IPS-18c (cell line): ENCODE measurements at regions not wholly inside any gene's neighbourhood (a gene's known extent, or its start where the extent isn't known, plus 50 kb on each side); places are given as distances from the start of the nearest gene placed in this dataset.

Experiments used
- H3K4me3 ChIP-seq: 2 replicates; pipeline ENCODE4 v1.7.0; 2013; ENCODE audit warnings: low read depth, mild to moderate bottlenecking, low read length, moderate library complexity; ENCODE audit not compliant: insufficient read depth
- H3K9me3 ChIP-seq: one replicate; pipeline ENCODE4 v1.6.1; 2013; ENCODE audit warnings: mild to moderate bottlenecking, low read length, moderate library complexity; ENCODE audit not compliant: control insufficient read depth, insufficient read depth

DNA sequence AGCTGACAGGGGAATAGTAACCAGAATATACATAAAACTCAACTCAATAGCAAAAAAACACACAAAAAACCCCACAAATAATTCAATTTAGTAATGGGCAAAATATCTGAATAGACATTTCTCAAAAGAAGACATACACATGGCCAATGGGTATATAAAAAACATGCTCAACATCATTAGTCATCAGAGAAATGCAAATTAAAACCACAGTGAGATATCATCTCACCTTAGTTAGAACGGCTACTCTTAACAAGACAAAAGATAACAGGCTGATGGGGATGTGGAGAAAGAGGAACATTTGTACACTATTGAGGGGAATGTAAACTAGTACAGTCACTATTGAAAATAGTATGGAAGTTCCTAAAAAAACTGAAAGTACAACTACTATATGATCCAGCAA, 678.6 kb downstream of the MECOM start:
- H3K9me3 ChIP-seq: no peaks in the 10 kb centered on the region
- H3K4me3 ChIP-seq: no peak overlapping the region

DNA sequence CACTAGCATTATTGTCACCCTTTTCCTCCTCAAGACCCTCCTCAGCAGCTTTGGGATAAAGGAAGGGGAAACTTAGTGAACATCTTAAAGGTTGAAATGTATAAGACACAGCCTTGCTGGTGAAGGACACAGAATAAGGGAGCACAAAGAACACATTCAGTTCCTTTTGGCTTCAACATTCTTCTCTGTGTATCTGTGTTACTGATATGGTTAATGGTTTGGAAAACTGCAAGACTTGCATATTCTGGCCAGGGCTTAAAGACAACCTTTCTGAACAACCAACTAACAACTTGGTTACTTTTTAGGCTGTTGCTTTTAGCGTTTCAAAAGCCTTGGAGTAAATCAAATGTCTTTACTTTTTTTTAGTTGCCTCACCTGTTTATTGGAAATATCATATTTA, 680.5 kb downstream of the MECOM start:
- H3K9me3 ChIP-seq: no peaks in the 10 kb centered on the region
- H3K4me3 ChIP-seq: no peak overlapping the region

DNA sequence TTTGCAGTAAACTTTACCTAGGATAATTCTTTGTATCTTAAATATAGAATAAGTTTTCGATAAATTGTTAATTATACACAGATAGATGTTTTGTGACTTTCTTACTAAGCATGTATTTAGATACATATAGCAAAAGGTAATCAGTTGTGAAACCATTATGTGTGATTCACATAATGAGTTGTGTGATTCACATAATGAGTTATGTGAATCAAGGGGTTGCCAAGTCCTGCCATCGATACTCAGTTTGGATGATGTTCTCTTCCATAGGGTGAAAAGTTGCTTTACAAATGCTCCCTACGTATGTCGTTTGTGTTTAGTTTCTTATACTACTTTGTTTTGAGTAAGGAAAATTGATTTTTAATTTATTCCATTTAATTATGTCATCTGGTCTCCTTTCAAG, 682.1 kb downstream of the MECOM start:
- no peak overlapping the region for H3K4me3 ChIP-seq

DNA sequence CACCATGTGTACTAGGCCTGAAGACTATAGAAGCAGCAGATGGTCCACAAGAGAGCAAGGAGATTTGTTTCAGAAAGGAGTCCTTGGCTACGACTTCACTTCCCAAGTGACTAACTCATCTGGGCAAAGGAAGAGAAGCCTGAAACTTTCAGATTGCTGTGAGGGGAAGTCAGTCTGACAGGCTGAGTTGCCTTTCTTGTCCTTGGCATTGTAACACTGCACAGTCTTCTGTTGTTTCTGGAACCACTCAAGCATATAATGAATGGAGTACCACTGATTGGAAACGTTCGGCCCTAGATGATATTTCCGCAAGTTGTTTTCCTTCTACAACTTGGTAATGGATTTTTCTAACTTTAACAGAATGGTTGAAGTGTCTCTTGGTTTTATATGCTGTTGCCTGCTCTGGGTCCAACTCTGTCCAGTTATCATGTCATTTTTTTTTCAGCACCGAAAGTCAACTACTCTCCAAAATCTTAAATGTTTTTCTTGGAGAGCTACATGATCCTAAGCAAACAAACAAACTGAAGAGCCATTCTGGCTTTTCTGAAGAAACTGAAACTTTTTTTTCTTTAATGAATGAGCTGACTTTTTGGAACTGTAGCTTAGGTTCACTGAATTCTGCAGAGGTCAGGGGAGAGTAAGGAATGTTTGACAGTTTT, 685.7 kb downstream of the MECOM start:
- Histone ChIP-seq H3K9me3 (no peaks in the 10 kb centered on the region), H3K4me3 (no peak overlapping the region)

More for the DNA sequence above, 682.1 kb downstream of the MECOM start:
- no peaks in the 10 kb centered on the region for H3K9me3 ChIP-seq

DNA sequence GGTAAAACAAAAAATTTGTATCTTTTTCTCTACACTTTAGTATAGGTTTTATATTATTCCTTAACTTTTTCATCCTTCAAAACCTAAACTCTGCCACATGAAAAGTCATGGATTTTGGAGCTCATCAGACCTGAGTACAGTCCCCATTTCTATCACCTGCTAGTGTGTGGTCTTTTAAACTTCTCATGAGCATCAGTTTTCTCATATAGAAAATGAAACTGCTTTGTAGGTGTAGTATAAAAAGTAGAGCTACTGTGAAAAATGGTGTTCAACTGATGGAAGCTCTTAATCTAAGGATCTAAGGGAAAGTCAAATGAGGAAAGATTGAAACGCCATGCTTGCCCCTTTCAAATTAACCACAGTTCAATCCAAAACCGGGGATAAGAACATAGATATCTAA, 686.5 kb downstream of the MECOM start:
- Histone ChIP-seq H3K4me3 (no peak overlapping the region), H3K9me3 (no peaks in the 10 kb centered on the region)

DNA sequence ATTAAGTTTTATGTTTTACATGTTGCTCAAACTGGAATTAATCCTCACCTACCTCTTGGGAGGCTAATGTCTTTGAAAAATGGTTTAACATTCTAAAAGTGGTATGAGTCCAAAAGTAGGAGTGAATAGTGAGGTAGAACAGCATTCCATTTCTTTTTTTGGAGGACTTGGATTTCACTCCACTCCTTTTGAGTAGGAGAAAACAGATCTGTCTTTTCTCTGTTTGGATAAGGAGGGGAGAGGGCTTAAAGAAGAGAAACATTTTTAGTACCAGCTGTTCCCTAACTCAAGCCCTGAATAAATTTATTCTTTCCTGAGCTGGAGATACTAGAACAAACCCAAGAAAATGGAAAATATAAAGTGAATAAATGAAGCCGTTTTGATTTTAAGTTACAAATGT, 687.9 kb downstream of the MECOM start:
- H3K4me3 ChIP-seq: no peak overlapping the region
- H3K9me3 ChIP-seq: no peaks in the 10 kb centered on the region

DNA sequence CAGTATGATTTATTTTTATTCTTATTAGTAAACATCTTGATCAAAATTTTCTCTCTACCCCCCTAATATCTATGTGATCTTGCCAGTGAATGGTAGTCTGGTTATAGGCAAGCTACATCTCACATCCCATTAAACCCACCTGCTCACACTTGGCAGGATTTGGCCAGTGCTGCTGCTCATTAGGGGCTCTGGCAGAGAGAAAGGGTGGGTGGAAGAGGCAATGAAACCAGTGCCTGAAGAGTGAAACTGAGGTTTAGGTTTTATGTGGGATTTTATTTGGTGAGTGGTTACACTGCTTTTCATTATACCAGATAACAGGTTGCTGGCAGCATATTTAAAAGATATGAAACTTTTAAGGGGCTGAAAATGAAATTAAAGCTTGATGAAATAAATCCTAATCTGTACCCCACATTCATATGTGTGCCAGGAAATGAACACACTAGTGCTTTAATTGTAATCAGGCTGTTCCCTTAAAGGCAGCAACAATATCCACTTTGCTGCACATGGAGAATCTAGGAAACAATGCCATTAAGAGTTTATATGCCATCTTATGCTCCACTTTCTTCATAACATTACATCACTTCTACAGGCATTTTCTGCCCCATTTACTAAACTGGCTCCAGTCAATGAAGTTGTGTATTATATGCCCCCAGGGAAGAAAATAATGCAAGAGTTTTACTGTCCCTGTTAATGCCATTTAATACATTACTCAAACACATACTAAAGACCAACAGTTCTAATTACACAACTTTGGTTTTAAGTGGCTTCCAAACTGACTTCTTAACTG, 688.7 kb downstream of the MECOM start:
- H3K4me3 ChIP-seq: no peak overlapping the region
- H3K9me3 ChIP-seq: no peaks in the 10 kb centered on the region

DNA sequence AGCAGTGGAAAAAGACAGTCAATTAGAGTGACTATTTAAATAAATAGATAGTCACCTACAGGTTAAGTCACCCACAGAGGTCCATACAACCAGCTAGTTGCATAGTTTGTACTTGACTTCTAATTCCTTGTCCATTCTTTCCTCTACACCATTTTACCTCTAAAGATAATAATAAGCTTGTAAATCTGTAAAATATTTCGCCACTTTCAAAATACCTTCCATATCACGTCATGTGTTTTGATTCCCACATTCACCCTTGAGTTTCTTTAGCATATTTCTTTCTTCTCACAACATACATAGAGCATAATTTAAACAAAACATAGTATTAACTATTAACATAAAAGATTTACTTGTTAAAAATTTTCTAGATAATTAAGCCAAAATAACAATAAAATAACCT, 689.6 kb downstream of the MECOM start:
- H3K4me3 ChIP-seq: no peak overlapping the region
- H3K9me3 ChIP-seq: no peaks in the 10 kb centered on the region

DNA sequence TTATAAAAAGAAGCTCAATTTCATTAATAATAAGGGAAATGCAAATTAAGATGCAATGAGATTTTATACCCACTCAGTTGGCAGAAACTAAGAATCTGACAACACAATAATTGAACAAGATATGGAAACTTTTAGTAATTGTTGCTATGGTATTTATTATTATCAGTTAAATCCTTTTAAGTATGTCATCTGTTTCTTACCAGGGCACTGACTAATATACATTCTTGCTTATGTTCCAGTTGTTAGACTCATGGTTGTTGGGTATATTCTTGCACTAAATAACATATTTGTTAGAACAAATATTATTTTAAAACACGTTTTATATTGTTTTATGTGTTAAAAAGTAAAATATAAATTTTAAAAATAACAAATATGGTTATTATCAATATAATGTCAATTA, 690.3 kb downstream of the MECOM start:
- Histone ChIP-seq H3K4me3 (no peak overlapping the region), H3K9me3 (no peaks in the 10 kb centered on the region)

DNA sequence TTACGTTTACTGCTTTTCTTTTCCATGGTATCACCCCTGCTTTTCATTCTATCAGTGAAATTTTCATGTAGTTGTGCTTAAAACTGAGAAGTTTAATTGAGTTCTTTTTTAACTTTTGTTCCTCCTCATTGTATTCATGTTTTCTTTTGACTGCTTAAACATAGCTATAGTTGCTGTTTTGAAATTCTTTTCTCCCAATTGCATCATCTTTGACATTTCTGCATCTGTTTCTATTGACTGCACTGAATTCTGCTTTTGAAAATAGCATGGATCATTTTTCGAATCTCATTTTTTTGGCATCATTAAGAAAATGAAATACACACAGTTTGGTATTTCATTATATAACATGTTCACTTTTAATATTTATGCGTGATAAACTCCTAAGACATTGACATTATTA, 694.9 kb downstream of the MECOM start:
- H3K4me3 ChIP-seq: no peak overlapping the region
- no peaks in the 10 kb centered on the region for H3K9me3 ChIP-seq

DNA sequence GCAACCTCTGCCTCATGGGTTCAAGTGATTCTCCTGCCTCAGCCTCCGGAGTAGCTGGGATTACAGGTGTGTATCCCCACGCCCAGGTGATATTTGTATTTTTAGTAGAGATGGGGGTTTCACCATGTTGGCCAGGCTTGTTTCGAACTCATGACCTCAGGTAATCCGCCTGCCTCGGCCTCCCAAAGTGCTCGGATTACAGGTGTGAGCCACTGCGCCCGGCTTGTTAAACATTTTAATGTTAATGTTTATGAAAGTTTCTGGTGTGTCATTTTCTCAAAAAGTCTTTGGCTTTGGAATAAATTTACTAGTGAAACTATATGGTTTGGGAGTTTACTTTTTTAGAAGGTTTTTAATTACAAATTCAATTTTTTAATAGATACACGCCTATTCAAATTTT, 698.8 kb downstream of the MECOM start:
- Histone ChIP-seq H3K9me3 (no peaks in the 10 kb centered on the region), H3K4me3 (no peak overlapping the region)

DNA sequence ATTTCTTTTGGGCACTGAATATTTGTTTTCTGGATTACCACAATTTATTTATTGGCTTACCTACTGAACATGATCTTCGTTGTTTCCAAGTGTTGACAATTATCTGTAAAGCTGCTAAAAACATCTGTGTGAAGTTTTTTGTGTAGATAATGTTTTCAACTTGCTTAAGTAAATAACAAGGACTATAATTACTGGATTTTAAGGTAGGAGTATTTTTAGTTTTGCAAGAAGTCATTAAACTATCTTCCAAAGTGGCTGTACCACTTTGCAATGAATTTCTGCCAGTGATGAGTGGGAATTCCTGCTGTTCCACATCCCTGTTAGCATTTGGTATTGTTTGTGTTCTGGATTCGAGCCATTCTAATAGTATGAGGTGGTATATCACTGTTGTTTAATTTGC, 702.2 kb downstream of the MECOM start:
- no peaks in the 10 kb centered on the region for H3K9me3 ChIP-seq

DNA sequence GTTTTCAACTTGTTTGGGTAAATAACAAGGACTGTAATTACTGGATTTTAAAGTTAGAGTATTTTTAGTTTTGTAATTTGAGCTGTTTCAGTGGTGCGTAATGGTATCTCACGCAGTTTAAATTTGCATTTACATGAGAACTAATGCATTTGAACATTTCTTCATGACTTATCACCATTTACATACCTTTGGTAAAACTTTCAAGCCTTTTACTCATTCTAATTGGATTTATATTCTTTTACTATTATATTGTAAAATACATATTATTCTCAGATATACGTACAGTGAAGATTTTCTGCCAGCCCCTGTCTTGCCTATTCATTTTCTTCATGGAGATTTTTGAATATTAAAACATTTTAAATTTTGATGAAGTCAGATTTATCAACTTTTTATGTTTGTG, 703.8 kb downstream of the MECOM start:
- no peak overlapping the region for H3K4me3 ChIP-seq
- no peaks in the 10 kb centered on the region for H3K9me3 ChIP-seq

More for the DNA sequence above, 702.2 kb downstream of the MECOM start:
- no peak overlapping the region for H3K4me3 ChIP-seq

DNA sequence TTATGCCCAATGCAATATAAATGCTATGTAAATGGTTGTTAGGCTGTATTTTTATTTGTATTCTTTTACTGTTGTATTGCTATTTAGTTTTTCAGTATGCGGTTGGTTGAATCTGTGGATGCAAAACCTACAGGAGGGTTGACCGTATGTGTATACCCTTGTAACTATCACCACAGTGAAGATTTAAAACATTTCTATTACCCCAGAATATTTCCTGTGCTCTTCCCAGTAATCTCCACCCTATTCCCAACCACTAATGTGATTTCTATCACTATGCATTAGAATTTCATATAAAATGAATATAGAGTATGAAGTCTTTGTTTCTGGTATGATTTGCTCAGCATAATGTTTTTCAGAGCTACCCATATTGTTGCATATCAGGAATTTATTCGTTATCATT, 705.0 kb downstream of the MECOM start:
- no peaks in the 10 kb centered on the region for H3K9me3 ChIP-seq
- no peak overlapping the region for H3K4me3 ChIP-seq

DNA sequence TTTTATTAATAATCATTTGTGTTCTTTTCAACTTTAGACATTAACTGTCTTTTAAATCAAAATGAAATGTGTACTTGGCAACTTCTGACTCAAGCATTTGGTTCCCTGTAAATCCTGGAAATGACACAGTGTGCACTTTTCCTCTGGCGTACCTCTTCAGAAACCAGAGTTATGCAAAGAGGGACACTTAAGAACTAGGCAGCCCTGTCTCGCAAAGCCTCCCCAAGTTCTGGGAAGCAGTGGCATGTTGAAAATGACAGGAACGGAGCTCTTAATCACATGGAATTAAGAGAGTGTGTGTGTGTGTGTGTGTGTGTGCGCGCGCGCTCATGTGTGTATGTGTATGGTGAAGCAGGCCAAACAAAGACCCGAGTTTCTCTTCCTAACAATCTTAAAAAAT, 707.4 kb downstream of the MECOM start:
- H3K9me3 ChIP-seq: no peaks in the 10 kb centered on the region

DNA sequence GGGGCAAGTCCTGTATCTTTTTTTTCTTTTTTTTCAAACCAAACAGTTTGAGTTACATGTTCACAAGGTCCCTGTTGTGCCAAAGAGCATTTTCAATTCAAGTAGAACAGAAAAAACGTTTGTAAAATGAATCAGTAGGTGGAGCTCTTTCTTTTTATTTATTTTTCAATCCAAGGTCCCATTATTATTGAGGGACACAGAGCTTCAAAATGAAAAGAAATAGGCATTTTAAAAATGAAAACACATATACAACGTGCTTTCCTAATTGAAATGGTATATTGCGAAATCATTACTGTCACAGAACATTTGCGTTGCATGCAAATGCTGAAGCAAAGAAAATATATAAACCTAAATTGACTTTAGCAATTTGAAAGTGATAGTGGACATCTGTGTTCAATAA, 711.0 kb downstream of the MECOM start:
- no peaks in the 10 kb centered on the region for H3K9me3 ChIP-seq
- no peak overlapping the region for H3K4me3 ChIP-seq

More for the DNA sequence above, 707.4 kb downstream of the MECOM start:
- H3K4me3 ChIP-seq: no peak overlapping the region

DNA sequence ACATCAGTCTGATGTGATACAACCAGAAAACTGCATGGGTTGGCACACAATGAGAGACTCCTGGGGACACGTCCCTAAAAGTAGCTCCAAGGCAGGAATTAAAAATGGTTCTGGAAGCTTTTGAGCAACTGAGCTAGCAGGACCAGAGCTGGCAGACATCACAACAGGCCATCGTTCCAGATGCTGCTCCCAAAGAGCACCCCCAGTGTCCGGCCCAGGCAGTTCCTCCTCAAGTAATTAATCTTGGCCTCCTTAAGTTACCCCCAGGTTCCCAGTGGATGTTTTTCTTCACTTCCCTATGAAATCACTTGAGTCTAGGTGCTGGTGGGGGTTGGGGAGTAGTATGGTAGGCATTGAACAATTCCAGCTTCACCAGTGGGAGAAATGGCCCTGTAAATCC, 711.6 kb downstream of the MECOM start:
- H3K4me3 ChIP-seq: no peak overlapping the region
- no peaks in the 10 kb centered on the region for H3K9me3 ChIP-seq

DNA sequence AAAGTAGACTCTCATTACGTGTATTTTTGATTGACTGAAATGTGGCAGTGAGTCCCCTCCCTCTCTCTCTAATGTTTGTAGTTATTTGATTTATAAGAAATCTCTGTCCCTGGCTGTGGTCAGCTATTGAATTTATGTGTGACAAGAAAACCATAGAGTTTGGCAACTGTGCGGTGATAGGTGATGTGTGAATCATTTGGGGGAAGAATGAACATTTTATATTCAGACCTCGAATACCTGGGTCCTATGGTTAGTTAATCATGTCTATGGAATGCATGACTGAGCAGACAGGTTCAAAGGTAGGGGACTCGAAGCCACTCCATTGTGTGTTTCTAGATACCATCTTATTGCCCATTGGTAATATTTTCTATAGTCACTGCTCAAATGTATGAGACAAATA, 712.1 kb downstream of the MECOM start:
- Histone ChIP-seq H3K9me3 (no peaks in the 10 kb centered on the region), H3K4me3 (no peak overlapping the region)

DNA sequence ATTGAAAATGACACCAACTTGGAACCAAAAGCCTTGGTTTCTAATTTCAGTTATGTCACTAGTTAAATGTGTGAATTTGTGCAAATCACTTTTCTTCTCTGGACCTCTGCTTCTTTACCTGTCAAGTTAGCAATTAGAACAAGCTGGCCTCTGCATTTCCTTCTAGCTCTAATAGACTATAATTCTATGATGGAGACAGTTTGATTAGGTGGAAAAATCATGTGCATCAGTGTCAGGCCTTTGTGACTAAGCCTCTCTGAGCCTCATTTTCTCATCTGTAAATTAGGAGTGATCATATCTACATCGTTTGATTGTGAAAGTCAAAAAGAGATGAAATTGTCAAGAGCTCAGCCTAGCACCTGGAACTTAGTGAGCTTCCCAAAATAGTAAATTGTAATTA, 712.9 kb downstream of the MECOM start:
- no peak overlapping the region for H3K4me3 ChIP-seq
- no peaks in the 10 kb centered on the region for H3K9me3 ChIP-seq
